NCI-H748 (cell line): ENCODE measurements at regions not wholly inside any gene's neighbourhood (a gene's known extent, or its start where the extent isn't known, plus 50 kb on each side); places are given as distances from the start of the nearest gene placed in this dataset.

Experiments used
- DNase-seq: peaks from one replicate; lab custom pipeline; 2025; ENCODE audit not compliant: unreplicated experiment; lab: John Stamatoyannopoulos, UW

DNA sequence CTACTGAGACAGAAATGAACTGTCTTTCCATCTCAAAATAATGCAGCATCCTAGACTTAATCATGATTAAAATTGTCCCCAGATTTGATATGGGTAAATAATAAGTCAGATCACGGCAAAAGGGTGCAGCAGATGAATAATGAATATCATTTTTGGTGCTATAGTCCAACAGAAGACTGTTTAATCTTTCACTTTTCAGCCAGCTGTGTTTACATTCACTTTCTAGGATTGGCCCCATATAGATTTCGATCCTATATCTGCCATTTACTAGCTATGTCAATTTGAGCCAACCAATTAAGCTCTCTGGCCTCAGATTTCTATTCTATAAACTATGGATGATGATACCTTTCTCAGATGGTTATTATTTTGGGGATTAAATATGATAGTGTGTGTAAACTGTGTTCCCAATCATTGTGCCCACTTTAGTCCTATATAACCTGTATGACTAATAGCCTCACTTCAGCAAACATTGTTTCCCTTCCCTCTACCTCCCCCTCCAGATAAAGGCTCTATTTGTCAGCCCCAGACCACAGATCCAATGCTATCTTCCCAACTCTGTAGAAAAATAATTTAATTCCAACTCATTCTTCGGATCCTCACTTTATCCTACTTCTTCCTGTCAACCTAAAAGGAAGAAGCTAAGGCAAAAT lies 53.6 kb upstream of the NT5E start:
- peak; percentile 73 for DNase-seq

DNA sequence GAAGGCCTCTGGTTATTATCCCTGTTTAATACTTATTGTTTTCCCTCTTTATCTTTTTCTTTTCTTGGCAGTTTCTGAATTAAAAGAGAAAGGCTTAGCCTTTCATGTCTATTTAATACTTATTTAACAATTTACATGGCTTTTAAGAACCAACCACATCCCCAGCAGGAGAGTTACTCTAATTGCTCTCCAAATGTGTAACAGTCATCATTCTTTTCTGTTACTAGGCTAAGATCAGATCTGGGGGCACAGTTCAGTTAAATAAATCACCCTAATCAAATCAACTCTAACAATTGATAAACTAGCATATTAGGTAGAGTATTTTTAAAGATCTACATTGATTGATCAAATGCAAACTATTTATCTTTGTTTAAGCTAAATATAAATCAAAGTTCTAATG lies 54.1 kb upstream of the NT5E start:
- peak; percentile 43 for DNase-seq

DNA sequence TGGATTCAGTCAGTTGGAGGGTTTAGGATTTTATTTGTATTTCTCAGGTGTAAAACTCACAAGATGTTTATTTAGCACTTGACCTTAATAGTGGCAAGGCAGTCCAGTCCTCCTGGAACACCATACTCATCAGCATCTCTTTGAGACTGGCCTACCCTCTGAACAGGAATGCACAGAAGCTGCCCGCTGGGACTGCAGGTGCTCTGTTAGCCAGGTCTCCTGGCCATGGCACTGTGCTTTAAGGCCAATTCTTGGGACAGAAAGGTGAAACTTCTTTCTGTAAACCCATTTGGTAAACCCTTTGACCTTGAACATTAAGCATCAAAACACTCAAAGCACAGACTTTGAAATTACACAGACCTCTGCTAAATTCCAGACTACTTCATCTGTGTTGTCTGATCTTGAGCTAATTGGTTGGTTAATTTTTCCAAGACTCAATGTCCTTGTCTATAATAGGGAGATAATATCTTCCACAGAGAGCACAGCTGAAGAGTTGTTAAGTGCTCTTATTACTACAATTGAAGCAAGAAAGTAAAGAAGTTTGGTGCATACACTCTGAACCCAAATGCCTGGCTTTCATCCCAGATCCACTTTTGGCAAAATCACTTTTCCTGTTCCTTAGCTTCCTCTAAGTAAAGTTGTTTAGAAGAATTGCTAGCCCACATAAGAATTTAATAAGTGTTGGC lies 54.9 kb upstream of the NT5E start:
- no peak for DNase-seq

DNA sequence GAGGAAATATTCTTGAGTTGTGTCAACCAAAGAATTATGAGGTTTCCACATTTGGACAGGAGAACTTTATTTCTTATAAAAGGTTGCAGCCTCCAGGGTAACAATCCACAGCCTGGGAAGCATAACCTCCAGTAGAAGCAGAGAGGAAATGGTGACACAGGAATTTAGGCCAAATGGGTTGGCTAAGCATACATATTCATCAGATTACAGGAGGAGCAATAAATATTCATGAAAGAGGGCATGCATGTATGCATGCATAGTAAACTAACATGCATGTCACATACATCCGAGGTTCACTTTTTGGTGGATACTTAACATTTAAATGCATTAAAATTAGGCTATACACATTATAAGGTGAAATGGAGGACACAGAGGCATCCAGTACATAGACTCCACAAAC lies 55.7 kb upstream of the NT5E start:
- no peak for DNase-seq

DNA sequence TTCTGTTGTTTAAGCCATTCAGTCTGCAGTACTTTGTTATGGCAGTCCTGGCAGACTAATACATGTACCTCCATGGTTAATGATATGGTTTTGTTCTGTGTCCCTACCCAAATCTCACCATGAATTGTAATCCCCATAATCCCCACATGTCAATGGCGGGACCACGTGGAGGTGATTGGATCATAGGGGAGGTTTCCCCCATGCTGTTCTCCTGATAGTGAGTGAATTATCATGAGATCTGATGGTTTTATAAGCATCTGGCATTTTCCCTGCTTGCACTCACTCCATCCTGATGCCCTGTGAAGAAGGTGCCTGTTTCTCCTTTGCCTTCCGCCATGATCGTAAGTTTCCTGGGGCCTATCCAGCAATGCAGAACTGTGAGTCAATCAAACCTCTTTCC lies 57.5 kb upstream of the NT5E start:
- no peak for DNase-seq

DNA sequence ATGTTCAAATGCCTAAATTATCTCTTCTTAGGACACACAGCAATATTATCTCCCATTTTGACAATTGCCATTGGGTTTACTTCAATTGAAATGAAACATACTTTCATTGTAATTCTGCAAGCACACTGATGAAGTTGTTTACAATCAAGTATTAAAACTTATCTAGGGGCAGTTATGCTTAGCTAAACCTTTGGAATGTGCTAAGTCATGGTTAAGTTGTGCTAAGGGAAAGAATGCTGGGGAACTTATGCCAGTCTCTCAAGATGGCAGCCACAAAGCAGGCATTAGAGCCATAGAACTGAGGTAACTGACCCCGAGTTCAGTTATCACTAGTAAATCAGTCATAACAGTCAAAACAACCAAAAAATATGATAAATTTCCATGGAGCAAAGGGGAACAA lies 59.1 kb upstream of the NT5E start:
- no peak for DNase-seq

DNA sequence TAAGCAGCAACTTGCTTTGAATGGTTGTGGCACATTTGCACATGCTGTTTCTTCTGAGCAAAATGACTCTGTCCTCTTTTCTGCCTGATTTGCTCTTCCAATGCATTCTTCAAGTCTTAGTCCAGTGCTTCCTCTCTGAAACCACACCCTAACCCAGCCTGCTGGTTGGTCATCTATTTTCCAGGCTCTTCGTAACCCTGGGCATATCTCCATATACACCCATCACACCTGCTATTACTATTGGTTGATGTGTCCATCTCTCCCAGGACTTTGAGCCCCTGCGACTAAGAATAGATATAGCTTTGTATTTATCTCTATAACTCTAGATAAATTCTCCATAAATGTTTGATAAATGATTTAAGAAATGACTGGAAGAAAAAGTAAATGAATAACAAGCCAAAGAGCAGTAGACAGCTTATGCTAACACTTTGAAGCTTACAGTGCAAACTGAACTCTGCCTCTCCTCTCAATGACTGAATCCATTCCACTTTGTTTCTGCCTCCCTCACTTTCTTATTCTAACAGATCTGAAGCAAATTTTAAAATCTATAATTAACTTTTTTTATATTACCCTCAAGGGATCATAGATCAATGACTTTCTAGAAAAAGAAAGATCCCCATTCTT lies 59.7 kb upstream of the NT5E start:
- no peak for DNase-seq

DNA sequence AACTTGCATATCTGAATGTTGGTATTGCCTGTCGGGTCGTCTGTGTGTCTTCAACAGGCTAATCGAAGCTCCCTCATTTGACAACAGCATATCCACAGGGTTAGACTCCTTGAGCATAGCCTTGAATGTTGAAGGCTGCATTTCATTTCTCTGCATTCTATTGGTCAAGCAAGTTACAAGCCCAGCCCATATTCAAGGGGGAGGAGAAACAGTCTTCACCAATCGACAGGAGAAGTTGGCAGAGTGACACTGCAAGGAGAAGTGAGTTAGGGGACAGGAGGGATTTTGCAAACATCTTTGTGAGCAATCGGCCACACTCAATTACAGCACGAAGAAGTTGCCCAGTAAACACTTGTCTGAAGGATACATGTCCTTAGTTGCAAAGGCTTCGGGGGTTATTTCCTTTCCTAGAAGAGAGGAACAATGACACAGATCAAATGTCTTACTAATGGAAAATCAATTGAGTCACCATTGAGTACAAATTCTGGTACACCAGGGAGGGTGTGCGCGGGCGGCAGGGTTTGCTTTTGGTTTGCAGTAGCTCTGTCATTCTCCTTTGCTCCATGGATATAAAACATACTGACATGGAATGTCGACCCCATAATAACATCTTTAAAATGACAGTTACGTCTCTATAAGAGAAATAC lies 60.6 kb upstream of the NT5E start:
- peak; percentile 36 for DNase-seq

DNA sequence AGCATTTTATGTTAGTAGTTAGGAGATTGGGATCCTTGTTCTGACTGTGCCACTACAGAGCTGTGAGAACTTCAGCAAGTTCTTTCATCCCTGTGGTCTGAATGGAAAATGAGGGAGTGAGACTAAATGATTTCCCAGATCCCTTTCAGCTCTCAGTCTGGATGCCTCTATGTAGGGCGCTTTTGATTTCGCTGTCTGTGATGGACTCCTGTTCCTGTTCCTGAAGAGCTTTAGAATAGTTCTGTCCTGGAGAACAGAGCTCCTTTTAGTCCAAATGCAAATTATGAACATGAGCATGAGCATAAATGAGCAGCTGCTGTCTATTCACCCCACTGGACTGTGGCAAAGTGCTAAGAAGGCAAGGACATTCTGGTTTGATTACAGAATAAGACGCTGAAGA lies 61.4 kb upstream of the NT5E start:
- no peak for DNase-seq

DNA sequence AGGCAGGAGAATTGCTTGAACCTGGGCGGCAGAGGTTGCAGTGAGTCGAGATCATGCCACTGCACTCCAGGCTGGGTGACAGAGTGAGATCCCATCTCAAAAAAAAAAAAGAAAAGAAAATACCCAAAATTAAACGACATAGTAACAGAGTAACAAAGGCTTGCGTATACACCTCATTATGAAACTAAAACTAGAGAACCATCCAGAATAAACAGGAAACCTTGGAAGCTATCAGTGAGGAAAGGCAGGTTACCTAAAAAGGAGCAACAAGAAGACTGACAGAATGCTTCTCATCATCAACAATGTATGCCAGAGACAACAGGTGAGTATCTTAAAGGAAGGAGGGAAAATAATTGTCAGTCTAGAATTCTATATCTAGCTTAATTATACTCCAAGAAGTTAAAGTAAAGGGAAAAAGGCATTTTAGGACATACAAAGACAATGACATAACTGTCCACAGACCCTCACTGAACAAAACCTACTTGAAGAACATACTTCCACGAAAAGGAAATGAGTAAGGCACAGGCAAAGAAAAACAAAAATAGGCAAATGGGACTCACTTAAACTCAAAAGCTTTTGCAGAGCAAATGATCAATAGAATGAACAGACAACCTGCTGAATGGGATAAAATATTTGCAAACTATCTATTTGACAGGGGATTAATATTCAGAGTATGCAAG lies 64.1 kb upstream of the NT5E start:
- DNase-seq, result no peak

DNA sequence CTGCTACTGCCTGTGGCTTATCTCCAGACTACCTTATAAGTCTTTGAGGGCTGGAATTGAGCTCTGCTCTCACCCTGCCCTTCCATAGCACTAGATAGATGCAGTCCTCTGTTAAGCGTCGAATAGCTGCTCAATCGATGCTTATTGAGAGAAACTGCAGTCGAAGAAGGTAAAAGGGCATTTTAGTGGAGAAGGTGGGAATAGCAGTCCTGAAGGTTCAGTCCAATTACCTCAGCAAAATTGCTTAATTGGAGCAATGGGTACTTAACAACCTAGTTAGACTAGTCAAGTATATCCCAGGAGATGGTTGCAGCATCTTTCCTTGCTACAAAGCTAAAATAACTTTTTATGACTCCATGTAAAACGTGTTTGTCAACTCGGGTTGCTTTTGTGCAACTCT lies 66.8 kb upstream of the NT5E start:
- no peak for DNase-seq

DNA sequence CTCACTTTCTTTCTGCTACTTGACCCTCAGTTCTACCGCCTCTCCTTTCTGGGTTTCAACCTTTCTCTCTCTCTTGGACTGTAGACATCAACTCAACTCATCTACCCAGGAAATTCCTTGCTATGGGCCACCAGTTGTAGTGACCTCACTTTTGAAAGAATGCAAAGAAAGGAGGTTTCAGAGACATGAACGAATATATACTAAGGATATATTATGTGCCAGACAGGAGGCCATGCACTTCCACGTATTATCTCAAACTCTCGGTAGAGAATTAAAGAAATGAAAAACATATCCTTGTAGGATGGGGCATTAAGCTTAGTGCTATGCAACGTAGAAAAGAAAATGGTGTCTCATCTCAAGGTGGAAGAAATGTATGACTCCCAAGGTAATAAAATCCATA lies 67.3 kb upstream of the NT5E start:
- no peak for DNase-seq

DNA sequence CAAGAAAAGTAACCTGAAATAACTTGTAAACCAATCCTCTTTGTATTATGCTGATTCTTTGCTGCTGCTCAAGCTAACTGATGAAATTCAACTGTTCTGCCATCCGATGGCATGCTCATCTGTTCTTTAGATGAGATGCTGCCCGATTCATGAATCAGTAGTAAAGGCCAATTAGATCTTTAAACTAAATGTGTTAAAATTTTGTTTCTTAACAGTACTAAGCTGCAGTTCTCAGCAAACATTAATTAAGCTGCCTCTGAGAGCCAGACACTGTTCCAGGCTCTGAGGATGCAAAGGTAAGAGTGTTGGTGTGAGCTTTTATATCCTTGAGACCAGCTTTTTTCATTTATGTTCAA lies 77.0 kb upstream of the NT5E start:
- no peak for DNase-seq

DNA sequence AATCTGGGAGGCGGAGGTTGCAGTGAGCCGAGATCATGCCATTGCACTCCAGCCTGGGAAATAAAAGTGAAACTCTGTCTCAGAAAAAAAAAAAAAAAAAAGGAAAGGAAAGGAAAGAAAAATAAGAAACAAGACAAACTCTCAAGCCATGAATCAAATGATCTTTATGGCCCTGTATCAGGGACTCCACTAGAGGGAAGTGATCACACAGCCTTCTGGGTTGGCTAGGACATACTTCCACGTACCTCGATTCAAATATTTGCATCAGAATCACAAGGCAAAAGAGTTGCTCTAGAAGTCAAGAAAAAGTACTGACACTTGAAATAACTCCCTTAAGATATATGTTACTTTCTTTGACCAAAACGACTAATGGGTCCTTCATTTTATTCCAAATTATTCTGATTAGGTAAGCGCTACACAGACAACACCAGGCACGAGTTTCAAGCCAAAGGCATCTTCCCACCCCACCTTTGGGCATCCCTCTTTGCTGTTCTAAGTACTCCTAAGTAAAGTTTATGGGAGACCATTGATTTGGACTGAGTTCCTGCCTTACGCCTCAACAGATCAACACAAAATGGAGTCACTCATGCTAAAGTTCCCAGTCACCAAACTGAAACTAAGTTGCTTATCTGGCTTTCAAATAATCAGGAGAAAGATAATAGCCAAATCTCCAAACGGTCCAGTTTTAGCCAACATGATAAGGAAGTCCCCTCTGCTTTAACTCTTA lies 77.5 kb upstream of the NT5E start:
- DNase-seq, result no peak

DNA sequence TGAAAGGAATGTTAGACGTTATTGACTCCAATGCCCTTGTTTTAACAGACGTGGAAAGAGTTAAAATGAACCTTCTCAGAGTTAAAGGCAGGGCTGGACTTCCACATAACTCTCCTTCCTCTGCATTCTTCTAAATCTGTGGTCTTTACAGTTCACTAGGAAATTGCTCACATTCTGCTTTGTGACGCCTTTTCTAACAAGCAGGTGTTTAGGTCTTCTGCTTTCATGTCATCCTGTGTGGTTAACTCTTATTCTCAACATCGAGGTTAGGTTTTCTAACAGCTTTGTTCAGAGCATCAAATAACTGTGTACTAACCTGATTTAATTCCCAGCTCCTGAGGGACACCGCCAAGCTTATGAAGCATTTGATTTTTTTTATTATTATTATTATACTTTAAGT lies 81.3 kb upstream of the NT5E start:
- DNase-seq, result no peak

DNA sequence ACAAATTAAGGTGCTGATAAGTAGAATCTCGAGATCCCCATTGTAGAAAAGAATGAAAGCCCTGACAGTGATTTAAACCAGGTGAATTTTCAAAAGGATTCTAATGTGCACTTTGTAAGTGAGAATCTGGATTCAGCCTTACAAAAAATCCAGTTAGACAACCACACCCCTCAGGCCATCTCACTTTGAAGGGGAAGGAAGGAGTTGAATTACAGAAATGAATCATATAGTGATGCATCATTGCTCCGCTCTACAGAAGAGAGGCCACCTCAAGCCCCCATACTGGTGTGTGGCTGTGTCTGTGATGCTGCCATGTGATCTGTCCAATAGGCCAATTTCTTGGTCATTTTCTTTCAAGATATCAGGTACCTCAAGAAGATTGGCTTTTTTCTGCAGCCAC lies 85.5 kb upstream of the NT5E start:
- no peak for DNase-seq

DNA sequence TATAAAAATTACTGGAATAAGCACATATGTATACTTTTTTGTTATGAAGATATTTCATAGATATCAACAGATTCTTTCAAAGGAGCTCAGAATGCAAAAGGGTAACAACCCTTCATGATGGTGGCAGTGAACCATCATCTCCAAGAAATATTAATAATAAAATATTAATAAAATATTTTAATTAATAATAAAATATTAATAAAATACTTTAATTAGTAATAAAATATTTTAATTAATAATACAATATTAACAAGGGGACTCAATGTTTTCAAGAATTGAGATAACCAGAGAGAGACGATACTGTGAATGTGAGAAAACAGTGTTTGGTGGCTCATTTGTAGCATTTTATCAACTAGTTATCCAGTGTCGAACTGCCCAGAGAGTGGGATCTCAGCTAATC lies 86.0 kb upstream of the NT5E start:
- DNase-seq, result no peak

DNA sequence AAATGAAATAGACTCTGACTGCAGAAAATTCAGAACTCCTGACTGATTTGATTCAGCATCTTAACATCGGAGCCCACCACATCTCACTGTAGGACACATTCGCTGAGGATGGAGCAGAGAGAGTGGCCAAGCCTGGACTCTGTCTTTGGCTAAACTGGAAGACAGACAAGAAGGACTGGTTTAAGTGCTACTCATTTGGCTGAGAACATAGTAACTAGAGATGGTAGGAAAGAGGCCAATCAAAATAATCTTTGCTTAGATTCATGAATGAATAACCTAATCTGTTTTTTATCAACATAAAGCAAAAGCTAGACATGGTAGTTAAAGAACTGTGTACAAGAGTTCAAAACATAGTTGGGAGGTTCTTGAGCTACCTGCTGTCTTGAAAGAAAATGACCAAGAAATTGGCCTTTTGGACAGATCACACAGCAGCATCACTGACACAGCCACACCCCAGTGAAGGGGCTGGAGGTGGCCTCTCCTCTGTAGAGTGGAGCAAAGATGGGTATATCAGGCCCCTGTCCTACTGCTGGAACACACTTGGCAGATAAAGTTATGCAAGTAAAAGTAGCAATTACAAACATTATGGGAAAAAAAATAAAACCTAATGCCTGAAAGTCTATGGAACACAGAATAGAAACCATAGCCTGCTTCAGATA lies 87.1 kb upstream of the NT5E start:
- DNase-seq, result no peak

DNA sequence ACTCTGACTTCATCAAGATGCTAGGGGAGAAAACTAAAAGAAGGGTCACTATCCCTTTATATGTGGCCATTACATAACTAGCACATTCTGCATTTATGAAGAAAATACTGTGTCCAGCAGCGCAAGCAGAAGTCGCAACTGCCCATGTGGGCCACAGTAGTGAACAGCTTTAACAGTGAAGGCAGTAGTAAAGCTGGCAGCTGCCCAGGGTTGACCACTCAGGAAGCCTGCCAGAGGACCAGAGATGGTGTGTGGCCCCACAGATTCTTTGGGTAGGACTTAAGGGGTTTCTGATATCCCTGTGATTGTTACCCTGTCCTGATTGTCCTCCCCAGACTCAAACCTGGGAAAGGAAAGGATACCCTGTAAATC lies 88.3 kb upstream of the NT5E start:
- DNase-seq, result no peak

DNA sequence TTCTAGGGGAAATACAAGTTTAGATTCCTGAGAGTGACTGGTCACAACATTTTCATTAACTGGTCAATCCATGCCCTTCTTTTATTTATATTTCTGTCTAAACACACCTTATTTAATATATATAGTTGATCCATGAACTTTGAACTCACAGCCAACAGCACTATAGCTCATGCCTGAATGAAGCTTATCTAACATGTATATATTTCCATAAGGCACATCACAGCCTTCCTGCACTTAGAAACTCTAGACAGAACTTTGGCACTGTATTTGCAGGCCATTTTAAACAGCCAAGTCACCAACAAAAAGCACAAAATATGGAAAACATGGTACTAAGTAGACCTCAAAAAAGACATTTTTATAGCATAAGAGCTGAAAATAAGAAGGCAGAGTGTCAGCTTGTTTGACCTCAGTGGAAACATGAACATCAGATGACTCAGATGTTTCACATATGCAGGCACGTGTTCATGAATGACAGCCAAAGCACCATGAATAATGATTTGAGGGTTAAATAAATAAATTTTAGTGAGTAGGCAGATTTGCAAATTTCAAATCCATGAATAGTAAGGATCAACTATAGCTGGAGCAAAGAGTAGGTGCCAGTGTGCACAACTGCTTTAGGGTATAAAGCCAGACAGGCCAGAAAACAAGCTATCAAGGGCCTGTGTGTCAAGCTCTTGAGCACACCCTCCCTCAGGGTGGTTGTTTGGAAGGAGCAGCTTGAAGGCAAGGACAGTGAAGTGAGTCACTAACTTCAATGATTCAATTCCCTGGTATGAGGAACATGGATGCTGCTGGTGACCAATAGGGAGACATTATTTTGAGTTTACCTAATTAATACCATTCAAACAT lies 88.9 kb upstream of the NT5E start:
- no peak for DNase-seq
